ENCODE measurements at regions not wholly inside any gene's neighbourhood (a gene's known extent, or its start where the extent isn't known, plus 50 kb on each side); places are given as distances from the start of the nearest gene placed in this dataset.

DNA sequence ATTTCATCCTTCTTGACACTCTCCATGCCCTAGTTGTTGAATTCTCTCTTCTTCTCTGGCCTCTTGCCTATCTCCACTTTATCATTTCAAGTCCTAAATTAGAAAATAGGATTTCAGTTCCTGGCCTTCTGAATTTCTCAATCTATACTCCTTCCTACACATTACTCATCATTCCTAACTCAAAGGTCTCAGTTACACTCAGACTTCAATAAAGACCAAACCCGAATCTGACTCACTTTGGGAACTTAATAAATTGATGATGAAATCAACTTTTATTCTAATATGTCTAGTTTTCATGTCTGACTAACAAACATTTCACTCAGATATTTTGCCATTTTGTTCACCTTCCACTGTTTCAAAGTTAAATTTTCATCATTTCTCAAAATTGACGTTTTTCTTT is 113.6 kb upstream of the TSLP start:
- Histone ChIP-seq H3K4me2 (ENCODE audit: low read length) (no peak overlapping the region), H3K36me3 (ENCODE audit: insufficient read depth, low read length) (no peaks in the 10 kb centered on the region), H4K20me1 (ENCODE audit: insufficient read depth, low read length) (no peaks in the 10 kb centered on the region), H3K9ac (ENCODE audit: low read length) (no peak overlapping the region), H3K9me3 (ENCODE audit: low read length) (no peaks in the 10 kb centered on the region), H3K4me1 (ENCODE audit: insufficient read depth, low read length, severe bottlenecking) (no peaks in the 10 kb centered on the region), H3K27me3 (ENCODE audit: insufficient read depth, low read length) (no peaks in the 10 kb centered on the region), H3K4me3 (ENCODE audit: low read depth, low read length, poor library complexity, severe bottlenecking) (no peak overlapping the region), H2AFZ (ENCODE audit: low read length) (no peak overlapping the region), H3K9me2 (ENCODE audit: low read depth, low read length) (no peaks in the 10 kb centered on the region), H3K79me2 (ENCODE audit: insufficient read depth, low read length) (no peaks in the 10 kb centered on the region), H3F3A (ENCODE audit: insufficient read depth, low read length) (no peaks in the 10 kb centered on the region), H3K27ac (ENCODE audit: low read depth, low read length, poor library complexity, severe bottlenecking) (no peak overlapping the region)
- TF ChIP-seq, protein P1, sequence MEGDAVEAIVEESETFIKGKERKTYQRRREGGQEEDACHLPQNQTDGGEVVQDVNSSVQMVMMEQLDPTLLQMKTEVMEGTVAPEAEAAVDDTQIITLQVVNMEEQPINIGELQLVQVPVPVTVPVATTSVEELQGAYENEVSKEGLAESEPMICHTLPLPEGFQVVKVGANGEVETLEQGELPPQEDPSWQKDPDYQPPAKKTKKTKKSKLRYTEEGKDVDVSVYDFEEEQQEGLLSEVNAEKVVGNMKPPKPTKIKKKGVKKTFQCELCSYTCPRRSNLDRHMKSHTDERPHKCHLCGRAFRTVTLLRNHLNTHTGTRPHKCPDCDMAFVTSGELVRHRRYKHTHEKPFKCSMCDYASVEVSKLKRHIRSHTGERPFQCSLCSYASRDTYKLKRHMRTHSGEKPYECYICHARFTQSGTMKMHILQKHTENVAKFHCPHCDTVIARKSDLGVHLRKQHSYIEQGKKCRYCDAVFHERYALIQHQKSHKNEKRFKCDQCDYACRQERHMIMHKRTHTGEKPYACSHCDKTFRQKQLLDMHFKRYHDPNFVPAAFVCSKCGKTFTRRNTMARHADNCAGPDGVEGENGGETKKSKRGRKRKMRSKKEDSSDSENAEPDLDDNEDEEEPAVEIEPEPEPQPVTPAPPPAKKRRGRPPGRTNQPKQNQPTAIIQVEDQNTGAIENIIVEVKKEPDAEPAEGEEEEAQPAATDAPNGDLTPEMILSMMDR (IDR thresholded peaks at IDR 0.05; ENCODE audit: low read length) = no peak
- TF ChIP-seq EZH2 (IDR thresholded peaks at IDR 0.05; ENCODE audit: borderline replicate concordance, low read length) = no peak

DNA sequence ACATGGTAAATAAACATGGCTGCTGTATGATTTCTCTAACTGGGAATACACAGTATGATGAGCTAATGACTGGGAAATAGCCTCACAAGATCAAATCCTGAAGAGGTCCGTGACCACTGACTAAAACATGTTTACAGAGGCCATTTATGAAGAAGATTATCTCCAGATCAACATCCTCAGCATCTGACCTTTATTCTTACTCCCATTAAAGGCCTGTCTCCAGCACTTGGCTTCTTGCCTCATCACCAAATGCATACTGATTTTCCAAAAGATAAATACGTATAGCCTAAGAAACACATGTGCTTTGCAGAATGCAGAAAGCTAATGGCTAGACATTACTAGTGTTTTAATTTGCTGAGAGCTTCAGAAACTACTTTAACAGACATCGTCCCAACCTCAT is 108.0 kb upstream of the TSLP start:
- Histone ChIP-seq H3K79me2 (ENCODE audit: insufficient read depth, low read length) (no peaks in the 10 kb centered on the region), H3K27ac (ENCODE audit: low read depth, low read length, poor library complexity, severe bottlenecking) (no peak overlapping the region), H3K4me2 (ENCODE audit: low read length) (no peak overlapping the region), H3K9me2 (ENCODE audit: low read depth, low read length) (no peaks in the 10 kb centered on the region), H3K9ac (ENCODE audit: low read length) (no peak overlapping the region), H3K4me1 (ENCODE audit: insufficient read depth, low read length, severe bottlenecking) (no peaks in the 10 kb centered on the region), H3F3A (ENCODE audit: insufficient read depth, low read length) (no peaks in the 10 kb centered on the region), H3K27me3 (ENCODE audit: insufficient read depth, low read length) (no peaks in the 10 kb centered on the region), H3K36me3 (ENCODE audit: insufficient read depth, low read length) (no peaks in the 10 kb centered on the region), H3K9me3 (ENCODE audit: low read length) (no peaks in the 10 kb centered on the region), H3K4me3 (ENCODE audit: low read depth, low read length, poor library complexity, severe bottlenecking) (no peak overlapping the region), H2AFZ (ENCODE audit: low read length) (no peak overlapping the region), H4K20me1 (ENCODE audit: insufficient read depth, low read length) (no peaks in the 10 kb centered on the region)
- TF ChIP-seq, protein P1 (IDR thresholded peaks at IDR 0.05; ENCODE audit: low read length) = no peak
- TF ChIP-seq EZH2 (IDR thresholded peaks at IDR 0.05; ENCODE audit: borderline replicate concordance, low read length) = no peak

DNA sequence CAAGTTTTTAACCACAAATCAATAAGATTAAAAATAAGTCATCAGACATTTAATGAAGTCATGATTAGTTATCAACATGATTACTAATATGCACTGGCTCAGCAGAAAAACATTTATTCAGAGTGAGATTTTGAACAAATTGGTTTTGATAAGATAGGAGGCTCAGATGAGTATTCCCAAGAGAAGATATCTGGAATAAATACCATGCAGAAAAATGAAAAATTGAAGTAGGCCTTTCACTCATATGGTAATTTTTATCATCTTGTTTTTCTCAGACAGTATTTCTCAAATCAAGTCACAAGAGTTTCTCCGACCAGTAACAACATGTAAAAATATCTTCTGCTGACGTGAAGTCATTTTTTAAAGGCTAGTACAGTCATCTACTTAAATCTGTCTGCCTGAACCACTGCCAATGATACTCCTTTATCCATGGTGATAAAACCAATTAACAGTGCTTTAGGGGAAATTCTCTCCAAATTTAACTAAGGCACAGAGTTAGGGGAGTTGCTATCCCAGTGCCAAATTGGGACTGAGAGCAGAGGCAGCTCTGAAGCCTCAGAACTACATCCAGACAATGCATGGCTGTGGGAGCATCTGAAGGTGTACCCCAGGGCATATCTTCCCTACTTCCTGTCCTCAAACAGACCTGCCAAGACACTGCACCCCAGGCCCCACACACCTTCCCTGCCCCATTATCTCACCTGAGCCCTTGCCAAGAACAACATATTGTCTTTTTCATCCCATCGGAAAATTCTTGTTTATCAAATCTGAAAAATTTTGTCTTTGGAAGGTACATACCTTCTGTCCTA is 105.5 kb upstream of the TSLP start:
- Histone ChIP-seq H3K4me1 (ENCODE audit: insufficient read depth, low read length, severe bottlenecking) (no peaks in the 10 kb centered on the region), H3K9me2 (ENCODE audit: low read depth, low read length) (no peaks in the 10 kb centered on the region)
- TF ChIP-seq, protein P1 (IDR thresholded peaks at IDR 0.05; ENCODE audit: low read length) = no peak
- TF ChIP-seq EZH2 (IDR thresholded peaks at IDR 0.05; ENCODE audit: borderline replicate concordance, low read length) = no peak

More for the DNA sequence above, 105.5 kb upstream of the TSLP start:
- no peaks in the 10 kb centered on the region for H3K36me3 ChIP-seq (ENCODE audit: insufficient read depth, low read length)
- no peak overlapping the region for H3K9ac ChIP-seq (ENCODE audit: low read length)
- no peak overlapping the region for H2AFZ ChIP-seq (ENCODE audit: low read length)
- H4K20me1 ChIP-seq (ENCODE audit: insufficient read depth, low read length) = no peaks in the 10 kb centered on the region
- no peak overlapping the region for H3K4me2 ChIP-seq (ENCODE audit: low read length)
- no peak overlapping the region for H3K4me3 ChIP-seq (ENCODE audit: low read depth, low read length, poor library complexity, severe bottlenecking)
- no peaks in the 10 kb centered on the region for H3F3A ChIP-seq (ENCODE audit: insufficient read depth, low read length)
- H3K27me3 ChIP-seq (ENCODE audit: insufficient read depth, low read length) = no peaks in the 10 kb centered on the region
- H3K79me2 ChIP-seq (ENCODE audit: insufficient read depth, low read length) = no peaks in the 10 kb centered on the region
- no peak overlapping the region for H3K27ac ChIP-seq (ENCODE audit: low read depth, low read length, poor library complexity, severe bottlenecking)
- H3K9me3 ChIP-seq (ENCODE audit: low read length) = no peaks in the 10 kb centered on the region
